ENCODE measurements at regions not wholly inside any gene's neighbourhood (a gene's known extent, or its start where the extent isn't known, plus 50 kb on each side); places are given as distances from the start of the nearest gene placed in this dataset.

DNA sequence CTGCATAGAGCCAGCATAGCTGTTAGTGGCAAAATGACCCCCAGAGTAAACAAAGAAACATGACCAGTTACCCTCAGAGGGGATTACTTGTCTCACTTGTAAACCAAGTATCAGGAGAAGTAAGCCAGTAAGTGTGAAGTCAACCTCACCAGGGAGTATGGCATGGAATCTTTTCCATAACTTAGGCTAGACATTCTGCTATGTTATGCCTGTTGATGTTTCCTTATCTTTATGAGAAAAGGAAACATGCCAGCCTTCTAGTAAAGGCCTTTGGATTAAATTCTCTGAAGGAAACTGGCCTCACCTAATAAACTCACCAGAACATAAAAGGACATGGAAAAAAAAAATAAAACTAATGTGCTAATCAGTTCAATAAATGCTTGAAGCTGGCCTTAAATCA, 87.7 kb downstream of the SEM1 start:
- DNase-seq, result no peak
- Histone ChIP-seq H3K4me3 (no peak overlapping the region), H3K4me1 (no peaks in the 10 kb centered on the region), H3K9me3 (peaks cover 0 to 6% (median 0%) of the 10 kb centered on the region in 4 donors), H3K27ac (no peak overlapping the region), H3K27me3 (no peaks in the 10 kb centered on the region), H3K36me3 (no peaks in the 10 kb centered on the region)
- TF ChIP-seq, protein P1, sequence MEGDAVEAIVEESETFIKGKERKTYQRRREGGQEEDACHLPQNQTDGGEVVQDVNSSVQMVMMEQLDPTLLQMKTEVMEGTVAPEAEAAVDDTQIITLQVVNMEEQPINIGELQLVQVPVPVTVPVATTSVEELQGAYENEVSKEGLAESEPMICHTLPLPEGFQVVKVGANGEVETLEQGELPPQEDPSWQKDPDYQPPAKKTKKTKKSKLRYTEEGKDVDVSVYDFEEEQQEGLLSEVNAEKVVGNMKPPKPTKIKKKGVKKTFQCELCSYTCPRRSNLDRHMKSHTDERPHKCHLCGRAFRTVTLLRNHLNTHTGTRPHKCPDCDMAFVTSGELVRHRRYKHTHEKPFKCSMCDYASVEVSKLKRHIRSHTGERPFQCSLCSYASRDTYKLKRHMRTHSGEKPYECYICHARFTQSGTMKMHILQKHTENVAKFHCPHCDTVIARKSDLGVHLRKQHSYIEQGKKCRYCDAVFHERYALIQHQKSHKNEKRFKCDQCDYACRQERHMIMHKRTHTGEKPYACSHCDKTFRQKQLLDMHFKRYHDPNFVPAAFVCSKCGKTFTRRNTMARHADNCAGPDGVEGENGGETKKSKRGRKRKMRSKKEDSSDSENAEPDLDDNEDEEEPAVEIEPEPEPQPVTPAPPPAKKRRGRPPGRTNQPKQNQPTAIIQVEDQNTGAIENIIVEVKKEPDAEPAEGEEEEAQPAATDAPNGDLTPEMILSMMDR (IDR thresholded peaks at IDR 0.05), result no peak
- no peak for TF ChIP-seq POLR2A (IDR thresholded peaks at IDR 0.05)

DNA sequence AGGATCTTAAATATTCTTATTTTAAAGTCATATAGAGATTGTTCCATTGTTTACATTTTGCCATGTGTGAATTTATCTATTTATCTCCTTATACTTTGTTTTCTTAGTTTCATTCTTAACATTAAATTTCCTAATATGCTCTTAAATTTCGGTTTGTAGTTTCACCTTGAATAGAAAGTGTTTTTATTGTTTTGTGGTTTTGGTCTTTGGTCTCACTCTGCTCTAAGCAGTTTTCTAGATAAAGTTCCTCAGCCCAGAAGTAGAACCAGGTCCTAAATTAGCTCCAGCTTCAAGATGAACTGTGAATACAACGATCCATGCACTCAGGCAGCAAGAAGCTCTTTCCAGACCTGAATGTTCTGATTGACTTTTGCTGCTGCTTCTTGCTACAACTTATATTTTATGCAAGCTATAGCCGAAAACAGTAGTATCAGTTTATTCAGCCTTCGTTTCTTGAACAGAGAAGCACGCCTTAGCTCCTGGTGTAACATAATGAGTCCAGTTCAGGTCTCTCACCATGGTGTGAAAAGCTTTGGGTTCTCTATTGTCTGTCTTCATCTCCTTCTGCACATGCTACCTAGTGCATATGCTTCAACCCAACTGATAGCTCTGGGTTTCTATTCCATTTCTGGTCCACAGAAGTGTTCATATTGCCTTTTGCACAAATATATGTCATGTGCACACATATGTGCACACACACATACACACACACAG, 95.3 kb downstream of the SEM1 start:
- Histone ChIP-seq H3K4me1 (no peaks in the 10 kb centered on the region), H3K9me3 (no peaks in the 10 kb centered on the region), H3K36me3 (no peaks in the 10 kb centered on the region), H3K27ac (no peak overlapping the region), H3K4me3 (no peak overlapping the region), H3K27me3 (no peaks in the 10 kb centered on the region)
- no peak for TF ChIP-seq POLR2A (IDR thresholded peaks at IDR 0.05)
- TF ChIP-seq, protein P1 (IDR thresholded peaks at IDR 0.05), result no peak
- no peak for DNase-seq

DNA sequence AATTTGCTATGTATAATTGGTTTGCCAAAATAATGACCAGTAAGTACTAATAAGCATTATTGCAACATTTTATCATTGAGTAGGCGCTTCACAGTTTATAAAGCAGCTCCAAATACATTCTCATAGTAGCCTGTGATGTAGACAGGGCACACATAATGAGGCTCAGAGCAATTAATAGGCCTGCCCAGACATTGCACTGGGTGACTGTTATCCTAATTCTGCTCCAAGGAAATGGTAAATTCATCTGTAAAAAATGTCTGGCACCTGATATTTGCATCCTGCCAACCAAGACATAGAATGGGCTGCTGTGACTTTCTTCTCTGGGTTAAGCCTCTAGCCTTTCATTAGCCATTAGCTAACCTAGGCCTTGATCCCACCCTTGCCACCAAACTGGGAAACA, 97.6 kb downstream of the SEM1 start:
- Histone ChIP-seq H3K4me1 (no peaks in the 10 kb centered on the region), H3K36me3 (no peaks in the 10 kb centered on the region), H3K4me3 (no peak overlapping the region), H3K27me3 (no peaks in the 10 kb centered on the region), H3K9me3 (no peaks in the 10 kb centered on the region), H3K27ac (no peak overlapping the region)
- no peak for DNase-seq
- TF ChIP-seq, protein P1 (IDR thresholded peaks at IDR 0.05), result no peak
- TF ChIP-seq POLR2A (IDR thresholded peaks at IDR 0.05), result no peak

DNA sequence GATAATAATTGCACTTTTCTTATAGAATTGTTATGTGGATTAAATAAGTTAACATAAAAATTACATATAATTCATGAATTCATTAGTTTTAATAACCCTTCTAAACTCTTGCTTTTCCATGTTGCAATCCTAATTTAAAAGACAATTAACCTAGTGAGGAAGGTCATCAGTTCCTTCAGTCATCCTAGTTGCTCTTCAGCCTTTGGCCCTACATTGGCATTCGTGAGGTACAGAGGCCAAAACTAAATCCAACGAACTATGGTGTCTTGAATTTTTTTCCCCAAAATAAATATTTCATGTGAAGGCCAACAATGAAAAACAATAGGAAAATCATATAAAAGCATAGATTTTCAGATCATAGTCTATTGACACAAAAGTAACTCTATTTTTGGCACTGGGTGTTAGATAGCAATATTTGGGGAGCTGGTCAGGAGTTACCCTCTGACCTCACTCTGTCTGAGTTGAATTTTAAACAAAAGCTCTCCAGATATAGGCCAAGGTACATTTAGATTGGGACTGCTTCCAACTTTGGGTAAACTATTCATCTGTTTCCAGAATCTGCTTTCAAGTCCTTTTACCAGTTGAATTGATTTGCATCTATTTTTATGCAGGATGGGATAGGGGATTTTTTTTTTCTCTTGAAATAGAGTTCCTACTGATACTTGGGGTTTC, 104.5 kb downstream of the SEM1 start:
- no peak overlapping the region for H3K27ac ChIP-seq
- H3K4me3 ChIP-seq, result no peak overlapping the region

DNA sequence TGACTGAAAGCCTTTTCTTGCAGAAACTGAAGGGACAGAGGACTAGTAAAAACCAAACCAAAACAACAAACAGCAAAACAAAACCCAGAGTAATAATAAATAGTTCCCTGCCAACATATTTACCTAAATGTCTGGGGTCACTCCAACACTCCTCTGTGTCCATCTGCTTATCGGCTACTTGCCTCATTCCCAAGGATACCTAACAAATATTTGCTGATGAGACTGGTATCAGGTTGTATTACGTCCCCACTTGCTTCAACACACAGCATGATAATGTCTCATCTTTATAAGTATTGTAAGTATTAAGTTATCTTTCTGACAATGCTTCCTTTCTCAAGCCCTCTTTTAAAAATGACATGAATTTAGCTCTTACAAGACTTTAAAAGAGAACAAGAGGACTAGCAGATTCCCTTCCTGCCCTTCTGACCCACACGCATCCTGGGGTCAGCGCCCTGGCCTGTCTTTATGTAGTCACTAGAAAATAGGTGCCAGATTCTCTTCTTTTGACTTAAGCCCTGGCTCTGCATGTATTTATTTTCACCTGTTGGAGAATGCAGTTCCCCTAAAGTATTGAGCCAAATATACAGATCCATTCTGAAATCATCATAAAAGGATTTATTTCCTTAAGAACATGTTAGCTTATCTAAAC, 110.2 kb downstream of the SEM1 start:
- TF ChIP-seq, protein P1 (IDR thresholded peaks at IDR 0.05), result no peak
- TF ChIP-seq POLR2A (IDR thresholded peaks at IDR 0.05), result no peak
- H3K4me1 ChIP-seq, result no peaks in the 10 kb centered on the region
- no peak for DNase-seq
- no peaks in the 10 kb centered on the region for H3K9me3 ChIP-seq
- no peaks in the 10 kb centered on the region for H3K36me3 ChIP-seq
- no peak overlapping the region for H3K27ac ChIP-seq
- H3K4me3 ChIP-seq, result no peak overlapping the region
- H3K27me3 ChIP-seq, result no peaks in the 10 kb centered on the region

More for the DNA sequence above, 104.5 kb downstream of the SEM1 start:
- H3K27me3 ChIP-seq, result no peaks in the 10 kb centered on the region
- no peaks in the 10 kb centered on the region for H3K36me3 ChIP-seq
- H3K4me1 ChIP-seq, result no peaks in the 10 kb centered on the region
- DNase-seq, result no peak
- TF ChIP-seq, protein P1 (IDR thresholded peaks at IDR 0.05), result no peak
- TF ChIP-seq POLR2A (IDR thresholded peaks at IDR 0.05), result no peak
- H3K9me3 ChIP-seq, result no peaks in the 10 kb centered on the region

All from Peyer's patch (tissue), 4 donors.